Endodermal cell (in vitro differentiated cells): ENCODE measurements at regions not wholly inside any gene's neighbourhood (a gene's known extent, or its start where the extent isn't known, plus 50 kb on each side); places are given as distances from the start of the nearest gene placed in this dataset.
A peak's percentile ranks its signal among the peaks of the same experiment; 100 is the strongest.
"Not testable (repeated sequence)": the region's sequence is repeated elsewhere in the genome, so short reads cannot be mapped to it uniquely, and the experiment has no call there.

ENCODE experiments used
- DNase-seq: peaks from one replicate; pipeline ENCODE4 v3.0.0-alpha.2; 2017
- H3K27ac ChIP-seq: 2 replicates; pipeline ENCODE4 v1.5.1; 2013; ENCODE audit warnings: mild to moderate bottlenecking, low read depth, low read length, moderate library complexity
- H3K27me3 ChIP-seq: 2 replicates; pipeline ENCODE4 v1.6.1; 2013; ENCODE audit warnings: mild to moderate bottlenecking, low read length, moderate library complexity; ENCODE audit not compliant: insufficient read depth, control insufficient read depth, poor library complexity, severe bottlenecking
- H3K36me3 ChIP-seq: 2 replicates; pipeline ENCODE4 v1.7.0; 2013; ENCODE audit warnings: mild to moderate bottlenecking, low read length, moderate library complexity; ENCODE audit not compliant: control insufficient read depth, insufficient read depth
- H3K4me1 ChIP-seq: one replicate; pipeline ENCODE4 v1.7.0; 2013; ENCODE audit warnings: low read length; ENCODE audit not compliant: control insufficient read depth, insufficient read depth
- H3K4me3 ChIP-seq: 2 replicates; pipeline ENCODE4 v1.5.1; 2013; ENCODE audit warnings: mild to moderate bottlenecking, low read length, moderate library complexity
- H3K9ac ChIP-seq: 2 replicates; pipeline ENCODE4 v1.6.1; 2013; ENCODE audit warnings: mild to moderate bottlenecking, low read length, moderate library complexity; ENCODE audit not compliant: poor library complexity, severe bottlenecking; ENCODE audit errors: extremely low read depth
- H3K9me3 ChIP-seq: 2 replicates; pipeline ENCODE4 v1.6.1; 2013; ENCODE audit warnings: mild to moderate bottlenecking, low read length, moderate library complexity; ENCODE audit not compliant: control insufficient read depth
- H3K27ac Mint-ChIP-seq: 2 replicates; pipeline ENCODE4 v1.8.0; 2020; ENCODE audit warnings: mixed read lengths
- H3K27me3 Mint-ChIP-seq: 2 replicates; pipeline ENCODE4 v1.8.0; 2021; ENCODE audit warnings: mild to moderate bottlenecking, mixed read lengths; ENCODE audit not compliant: insufficient read depth
- H3K36me3 Mint-ChIP-seq: 2 replicates; pipeline ENCODE4 v1.8.0; 2020; ENCODE audit warnings: low read depth, mixed read lengths
- H3K4me1 Mint-ChIP-seq: 2 replicates; pipeline ENCODE4 v1.8.0; 2020; ENCODE audit warnings: mixed read lengths
- H3K4me3 Mint-ChIP-seq: 2 replicates; pipeline ENCODE4 v1.8.0; 2020; ENCODE audit warnings: mild to moderate bottlenecking, moderate library complexity, mixed read lengths
- H3K9me3 Mint-ChIP-seq: 2 replicates; pipeline ENCODE4 v1.8.0; 2020; ENCODE audit warnings: mild to moderate bottlenecking, mixed read lengths
- CTCF ChIP-seq: fragments of 200-600 bp; sonication (generic); conservative IDR thresholded peaks from 2 replicates; pipeline ENCODE4 v1.5.0; 2021; ENCODE audit warnings: antibody characterized with exemption, mild to moderate bottlenecking
- WGBS, 2 experiments: methylation state at CpG; one replicate each; pipeline versions ENCODE4 v1.1.5 to v1.1.7; 2013; ENCODE audit warnings: missing lambda C conversion rate in 2 of 2, mixed read lengths in 1 of 2; ENCODE audit not compliant: insufficient coverage in 1 of 2, insufficient read length in 1 of 2; 5-methylcytosine and 5-hydroxymethylcytosine counted together

- Mint-ChIP-seq H3K4me3 (no peak overlapping the region), H3K27me3 (no peaks in the 10 kb centered on the region), H3K27ac (no peak overlapping the region), H3K36me3 (no peaks in the 10 kb centered on the region), H3K9me3 (no peaks in the 10 kb centered on the region), H3K4me1 (peaks cover 4% of the 10 kb centered on the region)
- no peaks in the 10 kb centered on the region for H3K4me1 ChIP-seq
- no peak for TF ChIP-seq CTCF
- H3K36me3 ChIP-seq, result no peaks in the 10 kb centered on the region
- H3K9me3 ChIP-seq, result peaks cover 6% of the 10 kb centered on the region
- no peak for DNase-seq
- H3K27me3 ChIP-seq, result no peaks in the 10 kb centered on the region
- WGBS, 2 experiments, result 88% methylated on average over 1 to 2 of the region's 2 CpGs
- no peak overlapping the region for H3K27ac ChIP-seq
- no peak overlapping the region for H3K4me3 ChIP-seq
- no peak overlapping the region for H3K9ac ChIP-seq
Observed at GRCh38 chr6:66499851-66500250, 792.8 kb upstream of the EYS start.

- WGBS, 2 experiments, result 39% methylated on average over 2 of the region's 2 CpGs; no CpG with 5 or more reads in 1 of the 2 experiments
- DNase-seq, result no peak
- H3K4me1 ChIP-seq, result no peaks in the 10 kb centered on the region
- no peak overlapping the region for H3K27ac ChIP-seq
- Mint-ChIP-seq H3K4me1 (peaks cover 4% of the 10 kb centered on the region), H3K9me3 (peaks cover 5% of the 10 kb centered on the region), H3K27ac (no peak overlapping the region), H3K4me3 (no peak overlapping the region), H3K36me3 (peaks cover 3% of the 10 kb centered on the region), H3K27me3 (no peaks in the 10 kb centered on the region)
- no peak overlapping the region for H3K9ac ChIP-seq
- no peak overlapping the region for H3K4me3 ChIP-seq
- H3K36me3 ChIP-seq, result no peaks in the 10 kb centered on the region
- H3K9me3 ChIP-seq, result no peaks in the 10 kb centered on the region
- TF ChIP-seq CTCF, result peak; percentile 82
- no peaks in the 10 kb centered on the region for H3K27me3 ChIP-seq
Observed at GRCh38 chr6:66496659-66497058, 789.6 kb upstream of the EYS start.

- not testable (repeated sequence) for H3K4me3 Mint-ChIP-seq, H3K27ac ChIP-seq, DNase-seq, H3K4me3 ChIP-seq, H3K27ac Mint-ChIP-seq, H3K9ac ChIP-seq, H3K36me3 Mint-ChIP-seq, H3K27me3 Mint-ChIP-seq, H3K27me3 ChIP-seq, H3K9me3 Mint-ChIP-seq, H3K36me3 ChIP-seq, H3K4me1 Mint-ChIP-seq, H3K9me3 ChIP-seq, H3K4me1 ChIP-seq
- 90 to 100% methylated on average over 1 to 2 of the region's 2 CpGs for WGBS, 2 experiments
Observed at GRCh38 chr6:66494643-66495042, 787.6 kb upstream of the EYS start.

GRCh38 chr6:66489269-66489987, 782.4 kb upstream of the EYS start:
- WGBS, 2 experiments, result 86 to 87% methylated on average over 5 to 9 of the region's 9 CpGs
- H3K9me3 ChIP-seq, result no peaks in the 10 kb centered on the region
- no peak overlapping the region for H3K4me3 ChIP-seq
- no peak for TF ChIP-seq CTCF
- H3K36me3 Mint-ChIP-seq, result peaks cover 3% of the 10 kb centered on the region
- H3K9ac ChIP-seq, result no peak overlapping the region
- peaks cover 2% of the 10 kb centered on the region for H3K27me3 Mint-ChIP-seq
- H3K4me1 Mint-ChIP-seq, result no peaks in the 10 kb centered on the region
- no peaks in the 10 kb centered on the region for H3K27me3 ChIP-seq
- no peak for DNase-seq
- H3K27ac ChIP-seq, result no peak overlapping the region
- no peak overlapping the region for H3K4me3 Mint-ChIP-seq
- no peaks in the 10 kb centered on the region for H3K4me1 ChIP-seq
- no peaks in the 10 kb centered on the region for H3K36me3 ChIP-seq
- no peak overlapping the region for H3K27ac Mint-ChIP-seq
- H3K9me3 Mint-ChIP-seq, result peaks cover 3% of the 10 kb centered on the region
